H9 (cell line): ENCODE measurements at regions not wholly inside any gene's neighbourhood (a gene's known extent, or its start where the extent isn't known, plus 50 kb on each side); places are given as distances from the start of the nearest gene placed in this dataset.

Experiments used
- DNase-seq: peaks from one replicate; pipeline ENCODE4 v3.0.0-alpha.2; 2017
- H2AFZ ChIP-seq: one replicate; pipeline ENCODE4 v1.6.1; 2013; ENCODE audit warnings: mild to moderate bottlenecking, low read length, control low read depth, moderate library complexity
- H2AK5ac ChIP-seq: 2 replicates; pipeline ENCODE4 v1.6.1; 2013; ENCODE audit warnings: low read length, control low read depth, mixed read lengths; ENCODE audit not compliant: insufficient read length
- H2BK120ac ChIP-seq: one replicate; pipeline ENCODE4 v1.6.1; 2013; ENCODE audit warnings: low read depth, mild to moderate bottlenecking, low read length, control low read depth, inconsistent platforms; ENCODE audit not compliant: poor library complexity, severe bottlenecking
- H2BK12ac ChIP-seq: 2 replicates; pipeline ENCODE4 v1.6.1; 2013; ENCODE audit warnings: low read length, control low read depth, mixed read lengths, low read depth; ENCODE audit not compliant: insufficient read length
- H2BK15ac ChIP-seq: 2 replicates; pipeline ENCODE4 v1.6.1; 2013; ENCODE audit warnings: low read depth, low read length, control low read depth
- H2BK20ac ChIP-seq: one replicate; pipeline ENCODE4 v1.6.1; 2013; ENCODE audit warnings: low read depth, mild to moderate bottlenecking, low read length, control low read depth, inconsistent platforms; ENCODE audit not compliant: poor library complexity, severe bottlenecking
- H2BK5ac ChIP-seq: 2 replicates; pipeline ENCODE4 v1.6.1; 2013; ENCODE audit warnings: low read length, control low read depth, mixed read lengths; ENCODE audit not compliant: insufficient read length
- H3K14ac ChIP-seq: 2 replicates; pipeline ENCODE4 v1.6.1; 2013; ENCODE audit warnings: low read length, control low read depth; ENCODE audit not compliant: insufficient read depth
- H3K18ac ChIP-seq: 2 replicates; pipeline ENCODE4 v1.6.1; 2013; ENCODE audit warnings: low read depth, mild to moderate bottlenecking, mixed read lengths, low read length, control low read depth; ENCODE audit not compliant: insufficient read length
- H3K23ac ChIP-seq: 2 replicates; pipeline ENCODE4 v1.6.1; 2013; ENCODE audit warnings: low read length, control low read depth, mixed read lengths, low read depth; ENCODE audit not compliant: insufficient read length
- H3K23me2 ChIP-seq: 2 replicates; pipeline ENCODE4 v1.6.1; 2013; ENCODE audit warnings: low read depth, mild to moderate bottlenecking, mixed read lengths, low read length, control low read depth; ENCODE audit not compliant: insufficient read length, poor library complexity, severe bottlenecking
- H3K27ac ChIP-seq: 2 replicates; pipeline ENCODE4 v1.5.1; 2013; ENCODE audit warnings: low read length, control low read depth, mixed read lengths, low read depth; ENCODE audit not compliant: insufficient read length
- H3K27me3 ChIP-seq: 2 replicates; pipeline ENCODE4 v1.6.1; 2013; ENCODE audit warnings: low read length, control low read depth, inconsistent platforms; ENCODE audit not compliant: insufficient read depth
- H3K4ac ChIP-seq: 2 replicates; pipeline ENCODE4 v1.6.1; 2013; ENCODE audit warnings: low read depth, mild to moderate bottlenecking, control low read depth, inconsistent platforms, low read length, moderate library complexity
- H3K4me1 ChIP-seq: 2 replicates; pipeline ENCODE4 v1.6.1; 2013; ENCODE audit warnings: low read length, control low read depth, inconsistent platforms; ENCODE audit not compliant: insufficient read depth
- H3K4me2 ChIP-seq: 2 replicates; pipeline ENCODE4 v1.6.1; 2013; ENCODE audit warnings: low read length, control low read depth, mixed read lengths; ENCODE audit not compliant: insufficient read length, insufficient read depth
- H3K56ac ChIP-seq: 2 replicates; pipeline ENCODE4 v1.6.1; 2013; ENCODE audit warnings: low read depth, mild to moderate bottlenecking, mixed read lengths, low read length, control low read depth; ENCODE audit not compliant: insufficient read length
- H3K79me1 ChIP-seq: 2 replicates; pipeline ENCODE4 v1.6.1; 2013; ENCODE audit warnings: low read depth, mild to moderate bottlenecking, moderate library complexity, low read length, control low read depth, inconsistent platforms; ENCODE audit not compliant: insufficient read depth, poor library complexity, severe bottlenecking
- H3K79me2 ChIP-seq: 2 replicates; pipeline ENCODE4 v1.6.1; 2013; ENCODE audit warnings: low read length, control low read depth, inconsistent platforms; ENCODE audit not compliant: insufficient read depth
- H3K9ac ChIP-seq: 2 replicates; pipeline ENCODE4 v1.6.1; 2013; ENCODE audit warnings: low read length, control low read depth, mixed read lengths; ENCODE audit not compliant: insufficient read length; ENCODE audit errors: extremely low read depth
- H3K9me3 ChIP-seq: one replicate; pipeline ENCODE4 v1.6.1; 2013; ENCODE audit warnings: low read depth, low read length, inconsistent platforms; ENCODE audit not compliant: control insufficient read depth
- H3T11ph ChIP-seq: one replicate; pipeline ENCODE4 v1.6.1; 2013; ENCODE audit warnings: mild to moderate bottlenecking, low read length, control low read depth, inconsistent platforms
- H4K20me1 ChIP-seq: one replicate; pipeline ENCODE4 v1.6.1; 2013; ENCODE audit not compliant: control insufficient read depth, insufficient read length, insufficient read depth
- H4K5ac ChIP-seq: 2 replicates; pipeline ENCODE4 v1.6.1; 2013; ENCODE audit warnings: low read depth, mild to moderate bottlenecking, mixed read lengths, low read length, control low read depth; ENCODE audit not compliant: insufficient read length
- H4K8ac ChIP-seq: replicated peaks from 2 replicates; pipeline ENCODE4 v1.6.1; 2013; ENCODE audit warnings: low read length, control low read depth, mixed read lengths, low read depth; ENCODE audit not compliant: insufficient read length
- H4K91ac ChIP-seq: 2 replicates; pipeline ENCODE4 v1.6.1; 2013; ENCODE audit warnings: low read depth, mild to moderate bottlenecking, moderate library complexity, mixed read lengths, low read length, control low read depth; ENCODE audit not compliant: insufficient read length
- H3K27ac Mint-ChIP-seq, 3 experiments: 2 replicates in 2 of 3; 3 replicates in 1 of 3; pipeline ENCODE4 v1.8.0; 2020 to 2021; ENCODE audit warnings: mixed read lengths in 3 of 3, mild to moderate bottlenecking in 1 of 3, moderate library complexity in 1 of 3
- H3K27me3 Mint-ChIP-seq: 2 replicates; pipeline ENCODE4 v1.8.0; 2021; ENCODE audit warnings: low read depth, mild to moderate bottlenecking, moderate library complexity, mixed read lengths
- H3K36me3 Mint-ChIP-seq, 3 experiments: 2 replicates in 2 of 3; 3 replicates in 1 of 3; pipeline ENCODE4 v1.8.0; 2020 to 2021; ENCODE audit warnings: low read depth in 3 of 3, mixed read lengths in 3 of 3; ENCODE audit not compliant: insufficient read depth in 1 of 3
- H3K4me1 Mint-ChIP-seq, 2 experiments: 2 replicates each; pipeline ENCODE4 v1.8.0; 2020; ENCODE audit warnings: mixed read lengths in 2 of 2
- H3K4me3 Mint-ChIP-seq, 2 experiments: 2 replicates in 1 of 2; 3 replicates in 1 of 2; pipeline ENCODE4 v1.8.0; 2020 to 2021; ENCODE audit warnings: mild to moderate bottlenecking in 2 of 2, mixed read lengths in 2 of 2, moderate library complexity in 1 of 2
- H3K9me3 Mint-ChIP-seq, 2 experiments: 2 replicates in 1 of 2; 3 replicates in 1 of 2; pipeline ENCODE4 v1.8.0; 2020; ENCODE audit warnings: mild to moderate bottlenecking in 2 of 2, mixed read lengths in 2 of 2, moderate library complexity in 1 of 2
- CTCF ChIP-seq: fragments of 200-600 bp; sonication (generic); conservative IDR thresholded peaks from 3 replicates; pipeline ENCODE4 v1.8.0; 2021; ENCODE audit warnings: antibody characterized with exemption, mild to moderate bottlenecking
- WGBS: extraction: QIAGEN DNeasy Blood & Tissue Kit; methylation state at CpG from one replicate; pipeline ENCODE4 v1.1.7; 2013; ENCODE audit warnings: missing lambda C conversion rate, low lambda C conversion rate, mixed read lengths; ENCODE audit not compliant: insufficient read length; ENCODE audit errors: extremely low coverage; 5-methylcytosine and 5-hydroxymethylcytosine counted together

- Histone ChIP-seq H3K4ac (no peak overlapping the region), H3K56ac (no peak overlapping the region), H3K79me1 (no peaks in the 10 kb centered on the region), H3K18ac (no peak overlapping the region), H4K91ac (no peak overlapping the region), H3K27ac (no peak overlapping the region), H2BK12ac (no peak overlapping the region), H2AK5ac (no peak overlapping the region), H3K4me2 (no peak overlapping the region), H3K9ac (no peak overlapping the region), H2BK15ac (no peak overlapping the region), H3K23ac (no peak overlapping the region), H4K20me1 (no peaks in the 10 kb centered on the region), H3K79me2 (no peaks in the 10 kb centered on the region), H2BK20ac (no peak overlapping the region), H2BK120ac (no peak overlapping the region), H2AFZ (no peak overlapping the region), H3K14ac (no peak overlapping the region), H4K5ac (no peak overlapping the region), H3K23me2 (no peaks in the 10 kb centered on the region), H3T11ph (no peak overlapping the region), H3K9me3 (no peaks in the 10 kb centered on the region), H4K8ac (no peak overlapping the region), H2BK5ac (no peak overlapping the region), H3K27me3 (no peaks in the 10 kb centered on the region), H3K4me1 (no peaks in the 10 kb centered on the region)
- no peak overlapping the region for H3K4me3 Mint-ChIP-seq
- H3K27me3 Mint-ChIP-seq, result peaks cover 37% of the 10 kb centered on the region
- no CpG with 5 or more reads among the region's 4 CpGs for WGBS
- peaks cover 12 to 13% of the 10 kb centered on the region in 2 experiments for H3K4me1 Mint-ChIP-seq
- peaks cover 0 to 3% (median 0%) of the 10 kb centered on the region in 3 experiments; a peak in 2 of 7 replicates for H3K36me3 Mint-ChIP-seq
- no peaks in the 10 kb centered on the region; a peak in 3 of 5 replicates for H3K9me3 Mint-ChIP-seq
- no peak for DNase-seq
- no peak for TF ChIP-seq CTCF
- H3K27ac Mint-ChIP-seq, result no peak overlapping the region
Measured at GRCh38 chr2:238969857-238970256, 122.0 kb downstream of the TWIST2 start.
